ENCODE measurements at regions not wholly inside any gene's neighbourhood (a gene's known extent, or its start where the extent isn't known, plus 50 kb on each side); places are given as distances from the start of the nearest gene placed in this dataset.

DNA sequence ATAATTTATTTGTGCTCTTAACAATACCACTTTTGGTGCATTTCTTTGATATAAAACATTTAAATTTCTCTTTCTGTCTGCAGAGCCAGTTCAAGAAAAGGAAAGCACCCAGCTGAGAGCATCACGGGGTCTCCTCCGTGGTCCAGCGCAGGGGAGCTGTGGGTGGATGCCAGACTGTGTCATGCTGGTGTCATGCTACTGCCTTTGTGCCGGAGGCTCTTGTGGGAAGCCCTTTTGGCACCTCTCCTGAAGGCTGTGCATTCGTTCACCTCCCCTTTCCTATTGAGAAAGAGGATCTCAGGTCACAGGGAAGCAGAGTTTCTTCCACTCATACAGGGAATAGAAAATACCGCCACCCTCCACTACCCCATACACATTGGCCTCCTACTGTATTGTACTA is 450.4 kb downstream of the GALR1 start:
- ATAC-seq (ENCODE audit: low FRiP score) (no peak), DNase-seq (ENCODE audit: low spot score) (no peak)
- TF ChIP-seq, protein P1, sequence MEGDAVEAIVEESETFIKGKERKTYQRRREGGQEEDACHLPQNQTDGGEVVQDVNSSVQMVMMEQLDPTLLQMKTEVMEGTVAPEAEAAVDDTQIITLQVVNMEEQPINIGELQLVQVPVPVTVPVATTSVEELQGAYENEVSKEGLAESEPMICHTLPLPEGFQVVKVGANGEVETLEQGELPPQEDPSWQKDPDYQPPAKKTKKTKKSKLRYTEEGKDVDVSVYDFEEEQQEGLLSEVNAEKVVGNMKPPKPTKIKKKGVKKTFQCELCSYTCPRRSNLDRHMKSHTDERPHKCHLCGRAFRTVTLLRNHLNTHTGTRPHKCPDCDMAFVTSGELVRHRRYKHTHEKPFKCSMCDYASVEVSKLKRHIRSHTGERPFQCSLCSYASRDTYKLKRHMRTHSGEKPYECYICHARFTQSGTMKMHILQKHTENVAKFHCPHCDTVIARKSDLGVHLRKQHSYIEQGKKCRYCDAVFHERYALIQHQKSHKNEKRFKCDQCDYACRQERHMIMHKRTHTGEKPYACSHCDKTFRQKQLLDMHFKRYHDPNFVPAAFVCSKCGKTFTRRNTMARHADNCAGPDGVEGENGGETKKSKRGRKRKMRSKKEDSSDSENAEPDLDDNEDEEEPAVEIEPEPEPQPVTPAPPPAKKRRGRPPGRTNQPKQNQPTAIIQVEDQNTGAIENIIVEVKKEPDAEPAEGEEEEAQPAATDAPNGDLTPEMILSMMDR (IDR thresholded peaks at IDR 0.05) = no peak

DNA sequence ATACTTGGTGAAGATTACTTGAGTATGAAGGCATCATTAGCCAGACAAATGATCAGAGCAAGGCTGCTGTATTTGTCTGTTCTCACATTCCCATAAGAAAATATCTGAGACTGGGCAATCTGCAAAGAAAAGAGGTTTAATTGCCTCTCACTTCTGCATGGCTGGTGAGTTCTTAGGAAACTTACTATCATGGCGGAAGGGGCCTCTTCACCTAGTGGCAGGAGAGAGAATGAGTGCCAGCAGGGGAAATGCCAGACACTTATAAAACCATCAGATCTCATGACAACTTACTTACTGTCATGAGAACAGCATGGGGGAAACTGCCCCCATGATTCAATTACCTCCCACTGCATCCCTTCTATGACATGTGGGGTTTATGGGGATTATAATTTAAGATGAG is 452.3 kb downstream of the GALR1 start:
- TF ChIP-seq, protein P1 (IDR thresholded peaks at IDR 0.05) = no peak
- ATAC-seq (ENCODE audit: low FRiP score) = no peak
- DNase-seq (ENCODE audit: low spot score) = no peak

DNA sequence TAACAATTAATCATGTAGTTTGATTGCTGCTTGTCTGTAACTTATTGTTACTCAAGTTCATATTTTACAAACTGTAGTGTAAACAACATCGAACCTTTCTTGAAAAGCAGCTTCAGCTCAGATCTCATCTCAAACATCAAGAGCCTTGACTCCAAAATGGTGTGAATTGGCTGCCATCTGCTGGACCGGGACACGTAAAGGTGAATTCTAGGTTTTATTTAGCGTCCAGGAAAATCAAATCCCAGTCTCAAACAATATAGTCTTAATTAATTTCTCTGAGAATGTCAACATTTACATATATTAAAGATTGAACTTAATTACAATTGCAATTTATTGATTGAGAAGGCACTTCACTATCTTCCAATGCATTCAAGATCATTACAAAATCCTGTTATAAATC is 453.0 kb downstream of the GALR1 start:
- TF ChIP-seq, protein P1 (IDR thresholded peaks at IDR 0.05) = no peak
- ATAC-seq (ENCODE audit: low FRiP score) (no peak), DNase-seq (ENCODE audit: low spot score) (no peak)

DNA sequence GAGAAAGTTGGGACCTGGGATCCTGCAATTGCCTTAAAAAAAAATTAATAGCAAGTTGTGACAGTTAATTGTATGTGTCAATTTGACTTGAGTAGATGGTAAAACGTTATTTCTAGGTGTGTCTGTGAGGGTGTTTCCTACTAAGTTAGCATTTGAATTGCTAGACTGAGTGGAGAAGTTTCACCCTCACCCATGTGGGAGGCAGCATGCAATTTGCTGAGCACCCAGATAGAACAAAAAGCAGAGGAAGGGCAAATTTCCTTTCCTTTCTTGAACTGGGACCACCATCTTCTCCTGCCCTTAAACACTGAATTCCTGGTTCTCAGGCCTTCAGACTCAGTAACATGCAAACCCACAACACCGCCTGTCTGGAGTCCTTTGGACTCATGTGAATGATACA is 455.7 kb downstream of the GALR1 start:
- TF ChIP-seq, protein P1 (IDR thresholded peaks at IDR 0.05) = no peak
- ATAC-seq (ENCODE audit: low FRiP score) (no peak), DNase-seq (ENCODE audit: low spot score) (no peak)

DNA sequence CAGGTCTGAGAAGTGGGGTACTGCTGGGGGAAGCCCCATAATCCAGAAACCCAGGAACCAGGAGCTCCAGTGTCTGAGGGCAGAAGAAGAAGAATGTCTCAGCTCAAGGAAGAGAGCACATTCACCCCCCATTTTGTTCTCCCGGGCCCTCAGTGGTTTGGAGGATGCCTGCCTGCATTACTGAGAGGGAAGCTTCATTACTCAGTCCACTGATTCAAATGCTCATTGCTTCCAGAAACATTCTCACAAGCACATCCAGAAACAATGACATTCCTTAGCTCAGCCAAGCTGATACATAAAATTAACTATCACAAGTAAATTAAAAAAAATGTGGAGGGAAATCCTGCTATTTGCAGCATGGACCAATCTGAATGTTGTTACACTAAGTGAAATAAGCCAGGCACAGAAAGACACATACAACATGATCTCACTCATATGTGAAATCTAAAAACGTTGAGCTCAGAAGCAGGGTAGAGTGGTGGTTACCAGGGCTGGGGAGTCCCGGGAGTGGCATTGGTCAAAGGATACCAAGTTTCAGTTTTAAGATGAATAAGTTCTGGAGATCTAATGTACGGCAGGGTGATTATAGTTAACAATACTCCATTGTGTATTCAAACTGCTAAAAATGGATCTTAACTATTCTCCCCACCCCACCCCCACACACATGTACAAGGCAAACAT is 459.3 kb downstream of the GALR1 start:
- ATAC-seq (ENCODE audit: low FRiP score) (no peak), DNase-seq (ENCODE audit: low spot score) (no peak)
- TF ChIP-seq, protein P1 (IDR thresholded peaks at IDR 0.05) = no peak

DNA sequence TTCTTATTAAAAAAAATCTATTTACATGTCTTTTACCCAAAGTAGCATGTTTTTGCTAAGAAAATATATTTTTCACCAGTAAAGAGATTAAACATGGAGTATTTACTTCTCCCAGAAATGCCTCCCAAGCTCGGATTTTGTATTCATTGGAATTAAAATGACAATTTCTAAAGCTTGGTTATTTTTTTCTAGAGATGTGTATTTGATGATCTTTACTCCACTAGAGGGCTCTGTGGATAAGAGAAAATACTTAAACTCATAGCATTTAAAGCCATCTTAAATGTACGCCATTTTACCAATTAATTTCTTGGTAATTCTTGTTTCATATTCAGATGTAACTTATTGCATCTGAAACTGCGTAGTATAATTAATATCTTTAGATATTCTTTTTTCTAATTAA is 461.4 kb downstream of the GALR1 start:
- TF ChIP-seq, protein P1 (IDR thresholded peaks at IDR 0.05) = no peak
- no peak for ATAC-seq (ENCODE audit: low FRiP score)
- DNase-seq (ENCODE audit: low spot score) = no peak

DNA sequence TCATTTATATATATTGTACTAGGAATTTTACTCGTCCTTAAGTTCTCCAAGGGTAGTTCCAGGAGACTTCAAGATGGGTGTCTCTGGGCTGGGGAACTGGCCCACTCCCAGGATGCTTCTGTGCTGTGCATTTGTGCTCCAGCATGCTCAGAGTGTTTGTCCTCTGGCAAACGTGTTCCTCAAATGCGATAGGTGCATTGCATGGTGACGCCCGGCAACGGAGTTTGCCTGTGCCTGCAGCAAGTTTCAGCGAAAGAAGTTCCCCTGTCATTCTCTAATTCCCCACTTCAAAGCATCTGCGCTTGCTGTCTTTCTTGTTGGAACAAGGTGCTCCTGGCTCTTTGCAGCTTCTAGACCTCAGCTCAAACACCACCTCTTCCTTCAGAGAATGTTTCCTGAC is 465.1 kb downstream of the GALR1 start:
- DNase-seq (ENCODE audit: low spot score) (no peak), ATAC-seq (ENCODE audit: low FRiP score) (no peak)
- TF ChIP-seq, protein P1 (IDR thresholded peaks at IDR 0.05) = no peak

Measured in omental fat pad (tissue), 3 donors.